ENCODE measurements at regions not wholly inside any gene's neighbourhood (a gene's known extent, or its start where the extent isn't known, plus 50 kb on each side); places are given as distances from the start of the nearest gene placed in this dataset.

- TF ChIP-seq CTCF (IDR thresholded peaks at IDR 0.05) (no peak), POLR2A (IDR thresholded peaks at IDR 0.05) (no peak)
Measured at GRCh38 chr17:70869402-70870085, 700.2 kb downstream of the KCNJ2 start.

All from uterus (tissue), 2 donors.